ENCODE measurements at regions not wholly inside any gene's neighbourhood (a gene's known extent, or its start where the extent isn't known, plus 50 kb on each side); places are given as distances from the start of the nearest gene placed in this dataset.

DNA sequence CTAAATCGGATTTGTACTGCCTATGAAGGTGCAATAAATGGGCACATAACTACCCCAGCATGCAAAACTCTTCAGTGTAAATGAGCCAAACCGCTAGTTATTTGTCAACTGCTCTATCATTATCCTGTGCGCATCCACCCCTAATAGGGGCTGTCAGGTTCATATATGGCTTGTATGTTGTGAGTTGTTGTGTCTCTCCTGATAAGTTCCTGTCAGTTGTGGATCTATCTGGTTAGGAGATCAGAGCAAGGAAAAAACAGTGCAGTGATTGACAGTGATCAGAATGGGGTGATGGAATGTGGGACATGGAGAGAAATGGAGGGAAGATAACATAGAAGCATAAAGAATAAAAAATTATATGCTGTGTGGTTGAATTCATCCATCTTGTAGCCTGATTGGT lies 686.9 kb upstream of the ID4 start:
- no peak overlapping the region for H3K27ac ChIP-seq
- TF ChIP-seq EP300 (IDR thresholded peaks at IDR 0.05) (no peak), POLR2AphosphoS5 (IDR thresholded peaks at IDR 0.05) (no peak), POLR2A (IDR thresholded peaks at IDR 0.05) (no peak)
- TF ChIP-seq, protein P1, sequence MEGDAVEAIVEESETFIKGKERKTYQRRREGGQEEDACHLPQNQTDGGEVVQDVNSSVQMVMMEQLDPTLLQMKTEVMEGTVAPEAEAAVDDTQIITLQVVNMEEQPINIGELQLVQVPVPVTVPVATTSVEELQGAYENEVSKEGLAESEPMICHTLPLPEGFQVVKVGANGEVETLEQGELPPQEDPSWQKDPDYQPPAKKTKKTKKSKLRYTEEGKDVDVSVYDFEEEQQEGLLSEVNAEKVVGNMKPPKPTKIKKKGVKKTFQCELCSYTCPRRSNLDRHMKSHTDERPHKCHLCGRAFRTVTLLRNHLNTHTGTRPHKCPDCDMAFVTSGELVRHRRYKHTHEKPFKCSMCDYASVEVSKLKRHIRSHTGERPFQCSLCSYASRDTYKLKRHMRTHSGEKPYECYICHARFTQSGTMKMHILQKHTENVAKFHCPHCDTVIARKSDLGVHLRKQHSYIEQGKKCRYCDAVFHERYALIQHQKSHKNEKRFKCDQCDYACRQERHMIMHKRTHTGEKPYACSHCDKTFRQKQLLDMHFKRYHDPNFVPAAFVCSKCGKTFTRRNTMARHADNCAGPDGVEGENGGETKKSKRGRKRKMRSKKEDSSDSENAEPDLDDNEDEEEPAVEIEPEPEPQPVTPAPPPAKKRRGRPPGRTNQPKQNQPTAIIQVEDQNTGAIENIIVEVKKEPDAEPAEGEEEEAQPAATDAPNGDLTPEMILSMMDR (IDR thresholded peaks at IDR 0.05), result no peak
- no peaks in the 10 kb centered on the region for H3K9me3 ChIP-seq
- no peak overlapping the region for H3K4me3 ChIP-seq
- WGBS, 5 donors, result 62 to 75% (median 63%) methylated on average over 3 of the region's 3 CpGs
- intact Hi-C loops (cut with DNase I; ENCODE audit: low total_unique reads), result no loop called here
- H3K36me3 ChIP-seq, result no peaks in the 10 kb centered on the region
- H3K27me3 ChIP-seq, result no peaks in the 10 kb centered on the region
- no peaks in the 10 kb centered on the region for H3K4me1 ChIP-seq
- DNase-seq, result no peak

DNA sequence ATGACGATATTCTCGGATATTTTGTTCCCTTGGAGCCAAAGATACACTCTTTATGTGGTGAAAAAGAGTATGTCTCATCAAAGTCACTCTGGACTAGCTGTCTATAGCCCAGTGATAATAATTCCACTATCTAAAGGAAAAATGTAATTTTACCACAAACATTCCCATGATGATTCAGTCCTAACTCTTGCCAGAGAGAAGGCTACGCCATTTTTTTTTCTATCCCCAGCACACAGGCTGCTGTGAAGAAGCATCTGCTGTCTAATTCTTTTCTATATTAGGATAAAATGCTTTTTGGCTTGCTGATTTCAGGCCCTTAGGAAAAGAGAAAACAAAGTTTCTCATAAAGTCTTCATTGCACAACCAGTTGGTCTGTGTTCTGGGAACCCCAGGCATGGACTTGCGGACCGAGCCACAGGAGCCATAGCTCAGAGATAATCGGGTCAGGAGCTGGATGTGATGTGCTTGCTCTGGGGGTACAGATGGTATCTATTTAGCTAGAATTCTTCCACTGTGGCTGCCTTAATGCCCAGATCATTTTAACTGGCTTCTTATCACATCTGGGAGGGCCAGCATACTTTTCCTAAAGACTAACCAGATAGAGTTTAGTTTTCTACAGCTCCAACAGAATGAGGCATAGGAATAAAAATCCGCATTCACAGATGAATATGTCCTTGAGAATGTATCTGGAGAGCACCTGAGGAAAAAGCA lies 683.7 kb upstream of the ID4 start:
- peak overlapping the region in 4 of 5 donors; percentile 17 to 76 (median 50) for H3K27ac ChIP-seq
- no peaks in the 10 kb centered on the region for H3K27me3 ChIP-seq
- no peaks in the 10 kb centered on the region for H3K4me1 ChIP-seq
- H3K36me3 ChIP-seq, result no peaks in the 10 kb centered on the region
- DNase-seq, result peak in 1 of 2 donors; percentile 39
- H3K4me3 ChIP-seq, result no peak overlapping the region
- intact Hi-C loops (cut with DNase I; ENCODE audit: low total_unique reads), result no loop called here
- no peaks in the 10 kb centered on the region for H3K9me3 ChIP-seq
- WGBS, 5 donors, result 70 to 81% (median 78%) methylated on average over 7 of the region's 7 CpGs
- TF ChIP-seq, protein P1 (IDR thresholded peaks at IDR 0.05), result no peak
- TF ChIP-seq POLR2A (IDR thresholded peaks at IDR 0.05) (no peak), EP300 (IDR thresholded peaks at IDR 0.05) (no peak), POLR2AphosphoS5 (IDR thresholded peaks at IDR 0.05) (no peak)

DNA sequence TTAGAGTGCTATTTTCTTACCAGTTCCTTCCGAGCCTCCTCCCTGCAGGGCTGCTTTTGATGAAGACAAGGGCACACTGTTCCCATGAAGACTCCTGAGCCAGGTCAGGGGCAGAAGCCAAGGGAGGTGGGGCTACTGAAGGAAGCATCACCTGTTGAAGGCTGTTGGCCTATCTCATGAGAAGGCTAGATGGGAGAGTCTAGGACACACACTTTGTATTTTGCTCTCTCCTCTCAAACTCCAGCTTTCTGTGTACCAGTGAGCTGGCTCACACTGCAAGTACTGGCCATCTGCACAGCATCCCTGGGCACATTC lies 683.2 kb upstream of the ID4 start:
- no peak overlapping the region for H3K4me3 ChIP-seq
- TF ChIP-seq POLR2A (IDR thresholded peaks at IDR 0.05) (no peak), POLR2AphosphoS5 (IDR thresholded peaks at IDR 0.05) (no peak), EP300 (IDR thresholded peaks at IDR 0.05) (no peak)
- TF ChIP-seq, protein P1 (IDR thresholded peaks at IDR 0.05), result no peak
- intact Hi-C loops (cut with DNase I; ENCODE audit: low total_unique reads), result no loop called here
- no peak for DNase-seq
- H3K27ac ChIP-seq, result peak overlapping the region in 4 of 5 donors; percentile 17 to 76 (median 50)
- no peaks in the 10 kb centered on the region for H3K27me3 ChIP-seq
- peaks cover 0 to 1% (median 0%) of the 10 kb centered on the region in 4 donors for H3K4me1 ChIP-seq
- WGBS, 5 donors, result 49 to 75% (median 71%) methylated on average over 1 of the region's 1 CpG
- no peaks in the 10 kb centered on the region for H3K36me3 ChIP-seq
- no peaks in the 10 kb centered on the region for H3K9me3 ChIP-seq

DNA sequence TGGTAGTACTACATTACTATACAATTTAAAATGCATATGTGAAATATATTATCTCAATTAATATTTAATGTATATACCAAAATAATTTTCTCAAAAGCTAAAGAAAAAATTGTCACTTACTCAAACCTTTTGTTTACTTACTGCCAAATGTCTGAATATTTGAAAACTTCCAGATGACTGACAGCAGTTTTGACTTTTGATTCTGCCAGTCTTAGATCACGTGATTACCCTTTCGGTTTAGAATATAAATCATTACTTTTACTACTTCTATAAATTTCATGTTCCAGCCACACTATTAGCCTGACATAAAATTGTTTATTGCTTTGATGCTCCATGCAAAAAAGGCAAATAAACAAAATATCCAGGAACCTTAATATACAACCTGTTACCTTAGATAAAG lies 680.7 kb upstream of the ID4 start:
- 90 to 95% (median 93%) methylated on average over 2 of the region's 2 CpGs for WGBS, 5 donors
- Histone ChIP-seq H3K36me3 (no peaks in the 10 kb centered on the region), H3K4me1 (peaks cover 0 to 6% (median 2%) of the 10 kb centered on the region in 4 donors), H3K4me3 (no peak overlapping the region), H3K27ac (no peak overlapping the region), H3K27me3 (no peaks in the 10 kb centered on the region), H3K9me3 (no peaks in the 10 kb centered on the region)
- intact Hi-C loops (cut with DNase I; ENCODE audit: low total_unique reads), result no loop called here
- no peak for DNase-seq
- TF ChIP-seq, protein P1 (IDR thresholded peaks at IDR 0.05), result no peak
- TF ChIP-seq POLR2A (IDR thresholded peaks at IDR 0.05) (no peak), EP300 (IDR thresholded peaks at IDR 0.05) (no peak), POLR2AphosphoS5 (IDR thresholded peaks at IDR 0.05) (no peak)
